ENCODE measurements at regions not wholly inside any gene's neighbourhood (a gene's known extent, or its start where the extent isn't known, plus 50 kb on each side); places are given as distances from the start of the nearest gene placed in this dataset.

- no peak for DNase-seq
Measured at GRCh38 chr13:106433066-106433465, 102.4 kb downstream of the EFNB2 start.

GRCh38 chr13:106432636-106433035, 102.8 kb downstream of the EFNB2 start:
- DNase-seq, result peak; percentile 32

GRCh38 chr13:106426909-106427308, 108.6 kb downstream of the EFNB2 start:
- no peak for DNase-seq

GRCh38 chr13:106425661-106426060, 109.8 kb downstream of the EFNB2 start:
- no peak for DNase-seq

GRCh38 chr13:106424805-106425204, 110.7 kb downstream of the EFNB2 start:
- DNase-seq, result no peak

GRCh38 chr13:106423530-106423929, 111.9 kb downstream of the EFNB2 start:
- no peak for DNase-seq

GRCh38 chr13:106418556-106418955, 116.9 kb downstream of the EFNB2 start:
- DNase-seq, result peak; percentile 96

GRCh38 chr13:106417467-106418110, 117.9 kb downstream of the EFNB2 start:
- DNase-seq, result no peak

GRCh38 chr13:106416645-106417044, 118.8 kb downstream of the EFNB2 start:
- DNase-seq, result no peak

GRCh38 chr13:106415971-106416370, 119.5 kb downstream of the EFNB2 start:
- DNase-seq, result no peak

- no peak for DNase-seq
Measured at GRCh38 chr13:106415442-106415841, 120.0 kb downstream of the EFNB2 start.

GRCh38 chr13:106407338-106407737, 128.1 kb downstream of the EFNB2 start:
- no peak for DNase-seq

- DNase-seq, result no peak
Measured at GRCh38 chr13:106405731-106406130, 129.7 kb downstream of the EFNB2 start.

- DNase-seq, result no peak
Measured at GRCh38 chr13:106403280-106403679, 132.2 kb downstream of the EFNB2 start.

GRCh38 chr13:106402866-106403265, 132.6 kb downstream of the EFNB2 start:
- no peak for DNase-seq

- DNase-seq, result no peak
Measured at GRCh38 chr13:106401081-106401480, 134.4 kb downstream of the EFNB2 start.

GRCh38 chr13:106400289-106400688, 135.2 kb downstream of the EFNB2 start:
- no peak for DNase-seq

- DNase-seq, result no peak
Measured at GRCh38 chr13:106398289-106398688, 137.2 kb downstream of the EFNB2 start.

- DNase-seq, result no peak
Measured at GRCh38 chr13:106393776-106394175, 141.7 kb downstream of the EFNB2 start.

- DNase-seq, result no peak
Measured at GRCh38 chr13:106391681-106392080, 143.8 kb downstream of the EFNB2 start.

- DNase-seq, result no peak
Measured at GRCh38 chr13:106391271-106391670, 144.2 kb downstream of the EFNB2 start.

GRCh38 chr13:106390367-106390766, 145.1 kb downstream of the EFNB2 start:
- DNase-seq, result no peak

GRCh38 chr13:106385654-106386053, 149.8 kb downstream of the EFNB2 start:
- DNase-seq, result no peak

- DNase-seq, result no peak
Measured at GRCh38 chr13:106384516-106384915, 150.9 kb downstream of the EFNB2 start.

- DNase-seq, result no peak
Measured at GRCh38 chr13:106383791-106384190, 151.7 kb downstream of the EFNB2 start.
